ENCODE measurements at regions not wholly inside any gene's neighbourhood (a gene's known extent, or its start where the extent isn't known, plus 50 kb on each side); places are given as distances from the start of the nearest gene placed in this dataset.

DNA sequence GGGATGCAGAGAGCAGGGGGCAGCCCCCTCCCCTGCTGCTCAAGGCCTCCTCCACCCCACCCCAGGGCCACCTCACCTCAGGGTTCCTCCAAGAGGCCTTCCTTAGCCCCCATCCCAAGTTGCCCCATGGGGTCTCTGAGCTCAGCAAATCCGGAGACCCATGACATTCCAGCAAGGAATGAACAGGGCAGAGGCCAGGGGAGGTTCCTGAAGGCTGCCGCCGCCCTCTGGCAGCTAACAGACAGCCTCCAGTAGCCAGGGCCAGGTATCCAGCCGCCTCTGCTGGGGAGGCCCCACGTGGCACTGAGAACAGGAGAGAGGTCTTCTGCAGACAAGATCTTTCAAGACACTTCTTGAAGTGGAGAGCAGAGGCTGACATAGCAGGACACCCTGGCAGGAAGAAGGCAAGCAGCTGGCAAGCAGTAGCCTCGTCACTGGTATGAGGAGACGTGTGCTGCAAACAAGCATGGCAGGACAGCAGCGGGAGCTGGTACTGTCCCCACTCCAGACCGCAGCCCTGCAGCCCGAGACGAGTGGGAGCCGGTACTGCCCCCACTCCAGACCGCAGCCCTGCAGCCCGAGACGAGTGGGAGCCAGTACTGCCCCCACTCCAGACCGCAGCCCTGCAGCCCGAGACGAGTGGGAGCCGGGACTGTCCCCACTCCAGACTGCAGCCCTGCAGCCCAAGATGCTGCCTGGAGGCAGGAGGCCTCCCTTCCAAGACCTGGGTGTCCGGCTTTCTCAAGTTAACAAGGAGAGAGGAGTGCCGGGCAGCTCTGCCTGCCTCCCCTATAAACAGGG, 190.6 kb downstream of the IGLL1 start:
- no peak overlapping the region for H3K9ac ChIP-seq (ENCODE audit: low read depth, low read length)
- no peak overlapping the region for H3K27ac ChIP-seq (ENCODE audit: low read depth, low read length)
- no peaks in the 10 kb centered on the region for H3K27me3 ChIP-seq (ENCODE audit: insufficient read depth, low read length)
- H3K9me3 ChIP-seq (ENCODE audit: insufficient read depth, low read depth, low read length) = no peaks in the 10 kb centered on the region
- WGBS = 77% methylated on average over 21 of the region's 21 CpGs
- H3K4me1 ChIP-seq (ENCODE audit: insufficient read depth, low read length) = no peaks in the 10 kb centered on the region
- no peaks in the 10 kb centered on the region for H3K36me3 ChIP-seq (ENCODE audit: insufficient read depth, low read length)
- no peak overlapping the region for H3K4me3 ChIP-seq (ENCODE audit: low read length)

DNA sequence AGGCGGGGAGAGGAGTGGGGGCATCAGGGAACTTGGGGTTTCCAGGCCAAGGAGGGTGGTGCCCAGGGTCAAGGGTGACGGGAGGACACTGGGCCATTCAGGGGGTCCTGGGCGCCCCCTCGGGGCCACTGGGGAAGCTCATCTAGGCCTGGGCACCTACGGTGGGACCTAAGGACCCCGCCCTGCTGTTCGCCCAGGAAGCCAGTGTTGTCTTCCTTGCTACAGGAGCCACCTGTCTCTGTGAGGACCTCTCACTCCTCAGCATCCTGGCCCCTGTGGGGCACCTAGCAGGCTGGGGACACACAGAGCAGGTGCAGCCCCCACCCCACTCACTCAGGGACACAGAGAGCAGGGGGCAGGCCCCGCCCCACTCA, 191.6 kb downstream of the IGLL1 start:
- H3K4me3 ChIP-seq (ENCODE audit: low read length) = no peak overlapping the region
- H3K9ac ChIP-seq (ENCODE audit: low read depth, low read length) = no peak overlapping the region
- no peak overlapping the region for H3K27ac ChIP-seq (ENCODE audit: low read depth, low read length)
- no peaks in the 10 kb centered on the region for H3K9me3 ChIP-seq (ENCODE audit: insufficient read depth, low read depth, low read length)
- no peaks in the 10 kb centered on the region for H3K36me3 ChIP-seq (ENCODE audit: insufficient read depth, low read length)
- WGBS = 93% methylated on average over 8 of the region's 8 CpGs
- 0 out of 2 replicates have a peak, but pooled peaks cover 2% of the 10 kb centered on the region for H3K4me1 ChIP-seq (ENCODE audit: insufficient read depth, low read length)
- no peaks in the 10 kb centered on the region for H3K27me3 ChIP-seq (ENCODE audit: insufficient read depth, low read length)

DNA sequence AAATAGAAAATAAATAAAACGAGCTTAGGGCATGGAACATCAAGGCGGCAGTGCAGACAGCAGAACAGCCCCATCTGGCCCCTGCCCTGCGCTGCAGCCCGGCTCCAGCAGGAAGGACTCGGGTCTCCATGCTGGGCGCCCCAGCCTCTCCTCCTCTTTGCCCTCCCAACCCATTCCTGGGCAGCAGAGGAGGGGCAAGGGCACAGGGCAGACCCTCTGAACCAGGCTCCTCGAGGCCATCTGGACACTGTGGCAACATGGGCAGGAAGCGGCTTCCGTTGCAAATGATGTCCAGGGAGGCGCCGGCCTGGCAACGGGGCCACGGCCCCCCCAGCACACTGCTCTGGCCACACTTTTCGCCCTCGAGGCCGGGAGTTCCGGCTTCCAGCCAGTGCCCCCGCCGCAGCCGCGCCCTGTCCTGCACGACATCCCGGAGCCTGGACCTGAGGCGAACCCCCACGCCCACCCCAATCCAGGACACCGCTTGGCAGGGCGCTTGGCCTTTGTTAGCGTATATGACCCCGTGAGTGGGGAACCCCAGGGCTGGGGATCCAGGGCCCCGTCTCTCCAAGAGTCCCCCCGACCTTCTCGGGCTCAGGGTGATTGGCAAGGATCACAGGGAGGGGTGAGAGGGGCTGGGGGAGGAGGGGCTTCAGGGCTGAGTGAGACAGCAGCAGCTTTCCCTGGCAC, 192.1 kb downstream of the IGLL1 start:
- Histone ChIP-seq H3K9ac (ENCODE audit: low read depth, low read length) (no peak overlapping the region), H3K4me3 (ENCODE audit: low read length) (no peak overlapping the region), H3K27me3 (ENCODE audit: insufficient read depth, low read length) (no peaks in the 10 kb centered on the region), H3K4me1 (ENCODE audit: insufficient read depth, low read length) (0 out of 2 replicates have a peak, but pooled peaks cover 3% of the 10 kb centered on the region), H3K9me3 (ENCODE audit: insufficient read depth, low read depth, low read length) (no peaks in the 10 kb centered on the region), H3K36me3 (ENCODE audit: insufficient read depth, low read length) (no peaks in the 10 kb centered on the region), H3K27ac (ENCODE audit: low read depth, low read length) (no peak overlapping the region)
- WGBS = 92% methylated on average over 32 of the region's 32 CpGs

DNA sequence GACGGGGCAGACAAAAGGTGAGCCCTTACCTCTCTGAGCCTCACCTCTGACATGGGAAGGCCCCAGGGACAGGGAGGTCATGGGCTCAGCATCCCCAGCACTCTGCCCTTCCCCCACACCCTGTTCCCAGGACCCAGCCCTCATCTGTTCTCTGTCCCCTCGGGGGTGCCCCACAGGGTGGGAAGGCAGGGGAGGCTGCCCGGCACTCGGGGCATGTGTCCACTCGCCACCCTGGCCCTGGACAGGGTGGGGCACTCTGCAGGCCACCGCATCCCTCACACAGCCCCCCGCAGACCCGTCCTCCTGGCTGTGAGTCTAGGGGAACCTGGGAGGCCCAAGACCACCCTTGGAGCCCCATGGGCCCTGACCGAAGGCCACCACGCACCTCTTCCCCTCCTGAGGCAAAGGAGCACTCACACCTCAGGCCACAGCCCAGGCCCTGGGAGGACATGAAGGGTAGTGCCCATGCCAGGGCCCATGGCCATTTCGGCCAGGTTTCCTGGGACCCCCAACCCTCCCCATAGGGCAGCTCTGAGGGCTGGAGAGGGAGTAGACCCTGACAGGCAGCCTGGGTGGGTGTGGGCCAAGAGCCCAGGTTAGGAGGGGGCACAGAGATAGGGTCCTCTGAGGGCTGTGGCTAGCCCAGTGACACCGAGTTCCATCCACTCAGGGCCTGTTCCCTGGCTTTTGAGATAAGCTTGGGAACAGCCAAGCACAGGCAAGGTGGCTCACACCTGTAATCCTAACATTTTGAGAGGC, 193.1 kb downstream of the IGLL1 start:
- Histone ChIP-seq H3K9ac (ENCODE audit: low read depth, low read length) (no peak overlapping the region), H3K4me3 (ENCODE audit: low read length) (no peak overlapping the region), H3K4me1 (ENCODE audit: insufficient read depth, low read length) (0 out of 2 replicates have a peak, but pooled peaks cover 3% of the 10 kb centered on the region), H3K27ac (ENCODE audit: low read depth, low read length) (no peak overlapping the region), H3K9me3 (ENCODE audit: insufficient read depth, low read depth, low read length) (no peaks in the 10 kb centered on the region), H3K27me3 (ENCODE audit: insufficient read depth, low read length) (no peaks in the 10 kb centered on the region), H3K36me3 (ENCODE audit: insufficient read depth, low read length) (no peaks in the 10 kb centered on the region)
- 96% methylated on average over 12 of the region's 12 CpGs for WGBS

DNA sequence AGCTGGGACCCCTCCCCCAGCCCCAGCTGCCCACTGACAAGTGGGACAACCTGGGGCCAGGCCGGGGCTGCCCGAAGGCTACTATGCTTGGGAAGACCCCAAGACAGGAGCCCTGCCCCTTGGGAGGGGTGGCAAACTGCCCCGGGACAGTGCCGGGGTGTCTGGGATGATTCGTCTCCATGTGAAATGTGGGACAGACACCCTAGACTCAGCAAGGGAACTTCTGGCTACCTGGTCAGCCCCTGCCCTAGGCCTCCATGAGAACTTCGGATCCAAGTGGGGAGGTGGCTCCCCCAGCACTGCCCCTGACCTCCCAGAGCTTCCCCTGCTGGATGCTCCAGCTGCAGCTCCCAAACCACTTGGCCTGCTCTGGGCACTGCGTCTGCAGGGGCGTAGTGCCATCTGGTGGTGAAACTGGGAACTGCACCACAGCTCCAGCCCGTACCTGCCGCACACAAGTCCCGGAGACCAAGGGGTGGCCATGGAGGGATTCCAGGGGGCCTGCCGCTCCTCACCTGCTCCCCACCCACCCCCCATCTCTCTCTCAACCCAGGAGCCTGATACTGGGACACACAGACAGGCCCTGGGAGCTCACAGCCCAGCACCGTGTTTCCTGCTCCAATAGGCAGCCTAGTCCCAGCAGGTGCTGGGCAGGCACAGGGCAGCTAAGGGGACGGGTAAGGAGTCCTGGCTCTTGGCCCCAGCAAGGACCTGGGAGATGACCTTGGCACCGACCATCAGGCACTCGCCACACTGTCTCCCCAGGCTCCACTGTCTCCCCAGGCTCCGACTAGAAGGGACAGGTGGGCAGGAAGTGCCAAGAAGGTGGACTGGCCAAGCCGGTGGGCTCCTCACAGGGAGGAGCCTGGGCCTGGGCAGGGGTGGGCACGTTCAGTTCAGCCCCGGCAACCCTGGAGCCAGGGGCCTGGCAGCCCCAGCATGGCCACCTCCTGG, 194.1 kb downstream of the IGLL1 start:
- Histone ChIP-seq H3K4me1 (ENCODE audit: insufficient read depth, low read length) (0 out of 2 replicates have a peak, but pooled peaks cover 3% of the 10 kb centered on the region), H3K4me3 (ENCODE audit: low read length) (no peak overlapping the region), H3K27ac (ENCODE audit: low read depth, low read length) (no peak overlapping the region), H3K27me3 (ENCODE audit: insufficient read depth, low read length) (no peaks in the 10 kb centered on the region), H3K36me3 (ENCODE audit: insufficient read depth, low read length) (no peaks in the 10 kb centered on the region), H3K9me3 (ENCODE audit: insufficient read depth, low read depth, low read length) (no peaks in the 10 kb centered on the region), H3K9ac (ENCODE audit: low read depth, low read length) (no peak overlapping the region)
- 51% methylated on average over 20 of the region's 20 CpGs for WGBS

DNA sequence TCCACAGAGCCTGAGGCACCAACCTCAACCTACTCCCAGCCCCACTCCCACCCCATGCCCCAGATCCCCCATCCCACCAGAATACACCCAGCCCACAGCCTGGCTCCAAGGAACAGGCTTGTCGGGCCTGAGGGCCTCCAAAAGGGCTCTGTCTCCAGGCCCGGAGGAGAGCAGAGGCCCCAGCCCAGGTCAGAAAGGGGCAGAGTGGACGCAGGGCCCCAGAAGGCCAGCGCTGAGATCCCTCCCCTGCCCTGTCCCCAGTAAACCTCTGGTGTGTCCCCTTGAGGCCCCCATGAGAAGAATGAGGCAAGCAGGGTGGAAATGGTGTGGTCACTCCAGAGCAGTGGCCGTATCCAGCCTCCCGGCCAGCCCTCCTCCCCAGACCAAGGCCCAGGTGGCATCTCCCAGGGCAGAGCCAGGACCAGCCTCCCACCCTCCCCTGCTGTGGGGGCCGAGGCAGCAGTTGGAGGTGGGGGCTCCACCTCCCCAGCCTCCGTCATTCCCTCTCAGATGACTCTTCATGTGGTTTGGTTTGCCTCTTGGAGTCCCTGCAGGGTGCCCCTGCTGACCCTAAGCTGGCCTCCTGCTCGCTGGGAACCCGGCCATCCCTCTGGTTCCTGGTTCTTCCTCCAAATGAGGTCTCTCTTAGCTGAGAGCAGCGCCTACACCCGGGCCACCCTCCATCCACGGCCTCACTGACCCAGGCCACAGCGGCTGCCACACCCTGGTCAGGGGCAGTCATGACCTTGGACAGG, 195.0 kb downstream of the IGLL1 start:
- H3K36me3 ChIP-seq (ENCODE audit: insufficient read depth, low read length) = no peaks in the 10 kb centered on the region
- H3K27ac ChIP-seq (ENCODE audit: low read depth, low read length) = no peak overlapping the region
- 86% methylated on average over 14 of the region's 14 CpGs for WGBS
- H3K4me3 ChIP-seq (ENCODE audit: low read length) = no peak overlapping the region
- H3K4me1 ChIP-seq (ENCODE audit: insufficient read depth, low read length) = 0 out of 2 replicates have a peak, but pooled peaks cover 3% of the 10 kb centered on the region
- H3K9ac ChIP-seq (ENCODE audit: low read depth, low read length) = no peak overlapping the region
- no peaks in the 10 kb centered on the region for H3K27me3 ChIP-seq (ENCODE audit: insufficient read depth, low read length)
- no peaks in the 10 kb centered on the region for H3K9me3 ChIP-seq (ENCODE audit: insufficient read depth, low read depth, low read length)

DNA sequence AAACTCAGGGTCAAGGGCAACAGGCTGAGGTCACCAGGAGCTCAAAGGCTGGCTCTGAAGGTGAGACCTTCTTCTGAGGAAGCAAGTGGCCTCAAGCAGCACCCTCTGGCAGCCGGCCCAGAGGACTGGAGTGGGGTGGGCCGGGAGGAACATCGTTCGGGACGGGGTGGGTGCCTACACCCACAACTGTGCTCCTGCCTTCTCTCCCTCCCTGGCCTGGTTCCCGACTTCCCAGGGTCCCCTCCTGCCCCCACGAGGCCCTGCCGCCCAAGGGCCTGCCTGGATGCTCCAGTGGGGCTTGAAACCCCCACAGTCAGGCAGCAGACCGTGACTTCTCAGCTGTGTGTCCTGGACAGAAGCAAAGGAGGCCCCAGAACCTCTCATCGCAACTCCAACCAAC, 195.7 kb downstream of the IGLL1 start:
- Histone ChIP-seq H3K36me3 (ENCODE audit: insufficient read depth, low read length) (no peaks in the 10 kb centered on the region), H3K27me3 (ENCODE audit: insufficient read depth, low read length) (no peaks in the 10 kb centered on the region), H3K9me3 (ENCODE audit: insufficient read depth, low read depth, low read length) (no peaks in the 10 kb centered on the region), H3K27ac (ENCODE audit: low read depth, low read length) (no peak overlapping the region), H3K9ac (ENCODE audit: low read depth, low read length) (no peak overlapping the region), H3K4me1 (ENCODE audit: insufficient read depth, low read length) (0 out of 2 replicates have a peak, but pooled peaks cover 3% of the 10 kb centered on the region), H3K4me3 (ENCODE audit: low read length) (no peak overlapping the region)
- WGBS = 90% methylated on average over 10 of the region's 10 CpGs

DNA sequence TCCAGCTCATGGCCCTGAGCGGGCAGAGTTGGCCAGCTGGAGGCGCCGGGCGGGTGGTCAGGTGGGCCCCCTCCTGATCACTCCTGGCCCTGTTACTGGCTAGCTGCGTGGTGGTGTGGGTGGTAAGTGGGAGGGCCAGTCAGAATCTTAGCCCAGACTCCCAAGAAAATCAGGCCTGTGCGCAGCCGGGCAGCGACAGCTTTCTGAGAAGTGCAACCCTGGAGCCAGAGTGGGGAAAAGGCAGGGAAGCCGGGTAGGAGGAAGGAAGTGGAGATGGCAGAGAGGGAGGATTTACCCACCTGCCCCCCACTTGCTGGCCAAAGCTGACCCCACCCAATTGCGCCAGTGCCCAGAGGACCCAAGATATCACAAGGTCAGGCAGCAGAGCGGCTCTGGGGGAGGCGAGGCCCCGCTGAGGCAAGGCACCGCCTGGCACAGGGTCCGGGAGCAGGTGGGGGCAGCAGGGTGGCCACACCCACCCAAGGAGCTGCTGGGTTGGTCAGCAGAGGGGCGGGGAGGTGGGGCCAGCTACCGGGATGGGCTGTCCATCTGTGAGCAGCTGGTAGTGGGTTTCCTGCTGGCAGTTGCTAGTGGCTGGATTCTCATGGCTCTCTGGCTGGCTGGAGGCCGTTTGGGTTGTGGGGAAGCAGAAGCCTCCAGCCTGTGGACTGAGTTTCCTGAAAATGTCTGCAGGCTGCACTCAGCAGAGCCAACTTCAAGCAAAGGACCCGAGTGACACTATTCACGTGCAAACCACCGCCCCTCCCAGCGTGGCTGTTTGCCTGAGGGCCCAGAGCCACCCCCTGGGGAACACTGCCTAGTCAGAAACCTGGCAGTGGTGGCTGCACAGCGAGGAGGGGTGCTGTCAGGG, 196.4 kb downstream of the IGLL1 start:
- H3K4me3 ChIP-seq (ENCODE audit: low read length) = no peak overlapping the region
- 0 out of 2 replicates have a peak, but pooled peaks cover 3% of the 10 kb centered on the region for H3K4me1 ChIP-seq (ENCODE audit: insufficient read depth, low read length)
- H3K36me3 ChIP-seq (ENCODE audit: insufficient read depth, low read length) = no peaks in the 10 kb centered on the region
- H3K27me3 ChIP-seq (ENCODE audit: insufficient read depth, low read length) = no peaks in the 10 kb centered on the region
- H3K9ac ChIP-seq (ENCODE audit: low read depth, low read length) = no peak overlapping the region
- no peak overlapping the region for H3K27ac ChIP-seq (ENCODE audit: low read depth, low read length)
- no peaks in the 10 kb centered on the region for H3K9me3 ChIP-seq (ENCODE audit: insufficient read depth, low read depth, low read length)
- WGBS = 51% methylated on average over 23 of the region's 23 CpGs

DNA sequence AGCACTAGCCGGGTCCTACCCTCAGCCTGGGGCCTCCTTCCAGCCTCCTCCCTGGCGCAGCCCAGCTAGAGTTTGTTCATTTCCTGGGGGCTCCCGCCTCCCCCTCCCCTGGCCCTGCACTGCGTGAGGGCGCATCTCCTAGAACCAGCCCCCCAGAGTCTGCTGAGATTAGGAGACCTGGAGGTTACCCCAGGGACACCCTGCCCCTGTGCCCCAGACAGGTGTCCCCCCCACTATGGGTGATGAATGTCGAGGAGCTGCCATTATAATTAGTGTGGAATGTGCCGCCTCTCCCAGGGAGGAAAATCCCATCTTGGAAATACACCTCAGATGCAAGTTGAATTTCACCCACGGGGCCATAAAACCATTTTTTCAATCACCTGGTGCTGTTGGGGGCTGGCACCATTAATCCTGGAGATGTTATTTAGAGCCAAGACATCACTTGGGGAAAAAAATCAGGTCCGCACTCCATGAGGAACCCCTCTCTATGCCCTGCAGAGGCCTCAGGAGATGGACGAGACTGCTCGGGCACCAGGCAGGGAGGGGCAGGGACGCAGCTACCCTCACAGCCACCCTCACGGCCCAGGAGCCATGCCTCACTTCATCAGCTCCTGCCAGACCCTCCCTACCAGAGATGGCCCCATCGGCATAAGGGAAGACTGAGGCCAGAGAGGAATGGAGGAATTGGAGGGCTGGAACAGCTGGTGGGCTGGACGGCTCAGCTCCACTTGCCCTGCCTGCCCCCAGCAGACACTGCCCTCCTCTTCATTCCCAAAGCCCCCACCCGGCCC, 197.5 kb downstream of the IGLL1 start:
- Histone ChIP-seq H3K36me3 (ENCODE audit: insufficient read depth, low read length) (no peaks in the 10 kb centered on the region), H3K9ac (ENCODE audit: low read depth, low read length) (no peak overlapping the region), H3K27ac (ENCODE audit: low read depth, low read length) (no peak overlapping the region), H3K9me3 (ENCODE audit: insufficient read depth, low read depth, low read length) (no peaks in the 10 kb centered on the region), H3K4me3 (ENCODE audit: low read length) (no peak overlapping the region), H3K27me3 (ENCODE audit: insufficient read depth, low read length) (no peaks in the 10 kb centered on the region), H3K4me1 (ENCODE audit: insufficient read depth, low read length) (0 out of 2 replicates have a peak, but pooled peaks cover 3% of the 10 kb centered on the region)
- WGBS = 89% methylated on average over 16 of the region's 16 CpGs
